ENCODE measurements at regions not wholly inside any gene's neighbourhood (a gene's known extent, or its start where the extent isn't known, plus 50 kb on each side); places are given as distances from the start of the nearest gene placed in this dataset.

DNA sequence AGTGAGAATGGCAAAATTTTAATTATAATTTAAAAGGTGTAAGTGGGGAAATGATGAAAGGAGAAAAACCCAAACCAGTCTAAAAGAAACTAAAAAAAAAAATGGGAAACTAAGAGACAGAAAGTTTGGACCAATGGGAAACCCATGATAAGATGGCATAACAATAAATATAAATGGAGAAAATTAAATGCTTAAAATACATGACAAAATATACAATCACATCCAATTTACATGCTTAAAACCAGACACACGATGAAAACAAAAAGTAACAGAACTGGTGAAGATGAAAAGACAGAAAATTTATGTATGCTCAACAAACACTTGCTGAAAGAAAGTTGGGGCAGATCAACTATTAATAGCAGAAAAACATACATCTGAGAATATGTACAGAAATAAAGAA lies 1471.1 kb downstream of the TBC1D22A start:
- DNase-seq (ENCODE audit: low read depth), result no peak

DNA sequence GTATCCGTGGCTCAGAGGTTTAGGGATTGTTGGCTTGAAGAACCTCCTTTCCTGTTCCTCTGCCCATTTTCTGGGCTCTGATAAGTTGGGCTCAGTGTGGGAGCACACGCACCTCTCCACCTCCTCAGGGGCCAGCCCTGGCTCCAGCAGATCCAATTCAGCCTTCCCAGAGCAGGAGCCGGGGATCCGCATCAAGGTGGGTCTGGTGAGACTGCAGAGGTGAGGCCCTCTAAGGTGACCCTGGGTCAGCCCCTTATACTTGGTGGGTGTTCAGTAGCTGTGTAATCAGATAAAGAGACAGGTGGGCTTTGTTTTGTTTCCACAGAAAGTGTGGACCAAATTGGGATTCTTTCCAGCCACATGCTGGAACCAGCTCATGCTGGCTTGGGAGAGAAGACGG lies 1466.0 kb downstream of the TBC1D22A start:
- DNase-seq (ENCODE audit: low read depth), result no peak

DNA sequence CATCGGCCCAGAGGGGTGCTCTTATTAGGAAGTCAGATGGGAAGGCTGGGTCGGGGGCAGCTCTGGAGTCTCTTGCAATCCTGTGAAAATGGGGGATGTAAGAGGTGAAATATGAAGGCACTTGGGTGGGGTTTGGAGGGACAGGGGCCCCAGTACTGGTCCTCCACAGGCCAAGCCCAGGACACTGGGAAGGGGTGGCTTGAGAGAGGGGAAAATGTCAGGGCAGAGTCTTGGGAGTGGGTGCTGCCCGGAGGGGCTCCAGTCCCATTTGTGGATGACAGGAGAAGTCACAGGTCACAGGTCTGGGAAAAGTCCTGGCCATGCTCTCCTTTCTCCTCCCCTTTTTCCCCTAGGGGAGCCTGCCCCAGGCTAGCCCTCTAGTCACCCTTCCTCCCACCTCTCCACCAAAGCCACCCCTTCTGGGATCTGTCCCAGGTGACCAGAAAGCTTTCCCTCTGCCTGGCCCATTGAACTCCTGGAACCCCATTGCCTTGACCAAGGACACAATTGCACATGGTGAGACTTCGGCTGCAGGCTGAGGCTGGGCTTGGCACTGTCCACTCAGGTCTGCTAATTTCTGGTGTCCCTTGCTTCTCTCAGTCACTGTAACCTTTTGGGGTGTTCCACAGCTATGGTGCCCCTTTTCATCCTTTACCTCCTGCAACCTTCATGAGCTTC lies 1465.0 kb downstream of the TBC1D22A start:
- no peak for DNase-seq (ENCODE audit: low read depth)

DNA sequence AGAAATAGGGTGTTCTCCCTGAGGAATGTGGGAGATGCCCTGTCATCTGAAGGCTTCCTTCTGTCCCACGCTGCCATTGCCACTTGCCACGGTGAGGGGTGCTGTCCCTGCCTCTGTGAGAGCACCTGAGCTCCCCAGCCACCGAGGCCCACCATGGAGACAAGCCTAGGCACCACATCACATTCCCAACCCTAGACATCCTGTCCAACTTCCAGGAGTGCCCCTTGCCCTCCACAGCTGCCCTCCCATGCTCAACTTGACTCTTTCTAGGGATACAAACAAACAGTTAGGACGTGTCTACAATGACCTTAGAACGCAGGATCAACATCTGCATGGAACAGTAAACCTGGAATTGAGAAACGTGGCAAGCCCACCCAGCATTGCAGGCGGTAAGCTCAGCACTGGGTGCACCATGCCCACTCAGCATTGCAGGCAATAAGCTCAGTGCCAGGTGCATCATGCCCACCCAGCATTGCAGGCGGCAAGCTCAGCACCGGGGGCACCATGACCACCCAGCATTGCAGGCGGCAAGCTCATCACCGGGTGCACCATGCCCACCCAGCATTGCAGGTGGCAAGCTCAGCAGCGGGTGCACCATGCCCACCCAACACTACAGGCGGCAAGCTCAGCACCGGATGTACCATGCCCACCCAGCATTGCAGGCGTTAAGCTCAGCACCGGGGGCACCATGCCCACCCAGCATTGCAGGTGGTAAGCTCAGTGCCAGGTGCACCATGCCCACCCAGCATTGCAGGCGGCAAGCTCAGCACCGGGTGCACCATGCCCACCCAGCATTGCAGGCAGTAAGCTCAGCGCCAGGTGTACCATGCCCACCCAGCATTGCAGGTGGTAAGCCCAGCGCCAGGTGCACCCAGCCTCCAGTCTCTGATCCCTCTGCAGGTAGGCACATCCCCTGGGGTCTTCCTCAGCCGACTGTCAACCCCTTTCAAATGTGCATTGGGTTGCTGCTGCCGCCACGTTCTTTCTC lies 1463.9 kb downstream of the TBC1D22A start:
- no peak for DNase-seq (ENCODE audit: low read depth)

DNA sequence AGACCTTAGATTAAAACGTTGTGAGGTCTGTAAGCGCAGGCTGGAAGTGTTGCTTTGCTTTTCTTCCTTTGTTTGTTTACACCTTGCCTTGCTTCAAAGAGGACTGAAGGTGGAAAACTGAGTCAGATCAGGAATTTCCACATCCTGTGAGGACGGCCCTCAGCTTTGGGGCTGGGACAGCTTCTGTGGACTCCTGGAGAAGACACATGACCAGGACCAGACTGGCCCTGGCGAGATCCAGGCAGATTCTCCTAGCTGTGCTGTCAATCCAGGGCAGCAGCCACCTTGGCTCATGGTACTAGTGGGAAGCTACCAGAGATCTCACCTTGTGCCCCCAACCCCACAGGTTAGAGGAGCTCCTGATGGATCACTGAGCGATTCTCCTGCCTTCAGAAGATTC lies 1461.9 kb downstream of the TBC1D22A start:
- no peak for DNase-seq (ENCODE audit: low read depth)

DNA sequence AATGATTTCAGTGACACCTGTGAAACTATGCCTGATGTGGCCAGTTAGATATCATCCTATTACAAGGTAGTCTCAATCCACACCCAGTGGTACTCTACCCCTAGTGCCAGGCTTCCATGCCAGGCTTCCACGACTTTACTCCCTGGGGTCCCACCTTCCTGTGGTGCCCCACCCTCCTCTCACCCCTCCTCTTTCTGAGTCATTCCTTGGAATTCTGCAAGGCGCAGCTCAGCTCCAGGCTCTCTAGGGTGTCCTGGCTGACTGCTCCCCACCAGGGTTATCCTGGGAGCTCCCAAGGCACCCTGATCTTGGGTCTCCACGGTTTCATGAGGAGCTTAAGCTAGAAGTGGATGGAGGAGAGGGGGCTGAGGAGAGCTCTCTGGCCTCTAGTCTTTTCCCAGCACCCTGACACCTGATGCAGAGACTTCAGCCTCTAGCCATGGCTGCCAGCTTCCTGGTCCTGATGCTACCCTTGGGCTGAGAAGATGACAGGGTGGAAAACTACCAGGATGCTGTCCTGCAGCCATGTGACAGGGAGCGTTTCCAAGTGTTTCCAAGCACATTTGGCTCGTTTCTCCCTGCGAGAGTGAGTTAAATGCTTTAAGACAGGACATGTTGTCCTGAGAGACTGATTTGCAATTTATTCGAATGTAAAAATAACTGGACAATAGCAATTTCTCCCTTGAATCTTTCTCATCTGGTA lies 1461.2 kb downstream of the TBC1D22A start:
- DNase-seq (ENCODE audit: low read depth), result no peak

DNA sequence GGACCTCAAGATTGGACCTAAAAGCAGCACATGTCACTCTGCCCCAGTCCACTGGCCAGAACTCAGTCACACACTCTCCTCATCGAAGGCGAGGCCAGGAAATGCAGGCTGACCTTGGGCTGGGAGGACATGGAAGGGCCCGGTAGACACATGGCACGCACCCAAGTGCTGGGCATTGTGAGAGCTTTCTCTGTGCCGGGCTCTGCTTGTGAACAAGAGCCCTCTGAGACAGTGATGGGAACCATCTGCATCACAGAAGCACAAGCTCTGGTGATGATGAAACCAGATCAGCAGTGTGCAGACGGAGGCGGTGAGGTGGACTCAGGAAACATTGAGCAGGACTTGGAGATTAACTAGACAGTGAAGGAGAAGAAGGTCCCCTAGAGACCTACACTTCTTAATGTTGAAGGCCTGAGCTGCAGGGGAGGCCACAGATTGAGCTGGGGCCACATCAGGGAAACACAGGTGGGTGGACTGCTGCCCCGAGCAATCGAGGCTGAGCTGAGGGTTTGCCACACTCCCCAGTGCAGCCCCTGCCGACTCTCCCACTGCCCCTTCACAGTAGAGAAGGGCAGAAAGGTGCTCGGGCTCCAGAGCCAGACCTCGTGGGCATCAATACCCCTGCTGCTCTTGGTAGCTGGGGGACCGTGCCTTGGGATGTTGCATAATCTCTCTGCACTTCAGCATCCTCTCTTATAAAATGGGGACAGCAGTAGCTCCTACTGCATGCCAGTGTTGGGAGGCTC lies 1460.5 kb downstream of the TBC1D22A start:
- DNase-seq (ENCODE audit: low read depth), result no peak

DNA sequence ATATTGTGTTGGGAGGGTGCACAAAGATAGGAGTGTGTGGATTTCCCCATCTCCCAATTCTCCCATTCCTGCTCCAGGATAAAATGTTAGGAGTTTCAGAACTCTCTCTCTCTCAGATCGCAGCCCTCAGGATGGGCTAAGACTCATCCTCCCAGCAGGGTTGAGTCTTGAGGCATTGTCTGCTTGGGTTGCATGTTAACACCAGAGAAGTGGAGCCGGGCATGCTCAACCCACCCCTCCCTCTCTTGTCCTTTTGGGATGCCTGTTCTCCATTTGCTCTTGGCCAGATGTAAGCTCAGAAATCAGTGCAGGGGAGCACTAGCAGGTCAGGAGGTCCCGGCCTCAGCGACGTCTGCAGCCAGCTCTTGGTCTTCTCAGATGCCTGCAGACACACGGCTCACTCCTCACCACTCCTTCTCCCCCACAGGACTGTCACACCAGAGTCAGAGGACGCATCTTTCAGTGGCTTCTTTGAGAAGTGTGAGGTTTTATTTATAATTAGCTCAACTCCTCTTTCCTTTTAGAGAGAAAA lies 1456.5 kb downstream of the TBC1D22A start:
- no peak for DNase-seq (ENCODE audit: low read depth)

DNA sequence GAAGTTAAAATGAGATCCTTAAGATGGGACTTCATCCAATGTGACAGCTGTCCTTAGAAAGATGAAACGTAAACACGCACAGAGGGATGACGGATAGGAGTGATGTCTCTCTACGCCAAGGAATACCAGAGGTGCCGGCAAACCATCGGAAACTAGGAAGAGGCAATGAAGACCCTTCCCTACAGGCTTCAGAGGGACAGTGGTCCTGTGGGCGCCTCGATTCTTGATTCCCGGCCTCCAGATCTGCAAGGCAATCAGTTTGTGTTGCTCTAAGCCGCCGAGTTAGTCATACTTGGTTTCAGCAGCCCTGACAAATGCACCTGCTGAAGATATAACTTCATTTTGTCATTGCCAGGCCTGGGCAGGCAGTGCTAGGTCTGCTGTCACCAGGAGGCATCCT lies 1455.1 kb downstream of the TBC1D22A start:
- no peak for DNase-seq (ENCODE audit: low read depth)

DNA sequence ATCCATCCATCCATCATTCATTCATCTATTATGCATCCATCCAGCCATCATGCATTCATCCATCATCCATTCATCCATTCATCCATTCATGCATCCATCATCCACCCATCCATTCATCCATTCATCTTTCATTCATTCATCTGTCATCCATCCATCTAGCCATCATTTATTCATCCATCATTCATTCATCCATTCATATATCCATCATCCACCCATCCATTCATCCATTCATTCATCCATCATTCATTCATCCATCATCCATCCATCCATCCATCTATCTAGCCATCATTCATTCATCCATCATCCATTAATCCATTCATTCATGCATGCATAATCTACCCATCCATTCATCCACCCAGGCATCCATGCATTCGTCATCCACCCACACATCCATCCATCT lies 1450.3 kb downstream of the TBC1D22A start:
- no peak for DNase-seq (ENCODE audit: low read depth)

DNA sequence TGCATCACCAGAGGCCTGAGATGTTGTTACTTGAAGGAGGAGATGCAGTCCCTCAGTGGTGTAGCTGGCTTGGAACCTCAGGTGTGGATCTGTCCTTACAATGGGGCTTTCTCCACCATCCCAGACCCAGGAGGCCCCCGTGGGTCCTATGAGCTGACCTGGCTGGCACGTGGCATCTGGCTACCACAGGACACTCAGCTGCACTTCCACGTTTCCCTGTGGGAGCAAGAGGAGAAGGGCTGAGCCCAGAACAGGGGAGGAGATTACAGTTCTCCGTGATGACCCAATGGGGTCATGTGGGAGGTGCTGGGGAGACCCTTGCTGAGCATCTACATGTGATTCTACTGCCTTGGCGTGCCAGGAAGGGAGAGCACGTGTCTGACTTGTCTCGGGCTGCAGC lies 1448.4 kb downstream of the TBC1D22A start:
- DNase-seq (ENCODE audit: low read depth), result no peak

DNA sequence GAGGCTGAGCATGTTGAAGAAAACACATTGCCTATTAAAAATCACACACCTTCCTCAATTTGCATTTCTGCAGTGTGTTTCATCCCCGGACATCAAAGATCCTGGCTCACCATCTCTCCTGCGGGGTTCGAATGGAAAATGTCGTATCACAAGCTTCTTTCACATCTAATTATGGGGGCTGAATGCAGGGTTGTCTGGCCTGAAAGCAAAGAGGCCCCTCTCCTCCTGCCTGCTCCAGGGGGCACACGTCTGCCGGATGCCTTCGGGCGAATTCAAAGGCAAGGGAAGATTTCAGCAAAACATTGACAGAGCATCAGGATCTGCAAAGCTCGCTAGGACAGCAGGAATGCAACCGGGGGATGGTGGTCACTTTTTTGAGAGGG lies 1447.7 kb downstream of the TBC1D22A start:
- DNase-seq (ENCODE audit: low read depth), result no peak

DNA sequence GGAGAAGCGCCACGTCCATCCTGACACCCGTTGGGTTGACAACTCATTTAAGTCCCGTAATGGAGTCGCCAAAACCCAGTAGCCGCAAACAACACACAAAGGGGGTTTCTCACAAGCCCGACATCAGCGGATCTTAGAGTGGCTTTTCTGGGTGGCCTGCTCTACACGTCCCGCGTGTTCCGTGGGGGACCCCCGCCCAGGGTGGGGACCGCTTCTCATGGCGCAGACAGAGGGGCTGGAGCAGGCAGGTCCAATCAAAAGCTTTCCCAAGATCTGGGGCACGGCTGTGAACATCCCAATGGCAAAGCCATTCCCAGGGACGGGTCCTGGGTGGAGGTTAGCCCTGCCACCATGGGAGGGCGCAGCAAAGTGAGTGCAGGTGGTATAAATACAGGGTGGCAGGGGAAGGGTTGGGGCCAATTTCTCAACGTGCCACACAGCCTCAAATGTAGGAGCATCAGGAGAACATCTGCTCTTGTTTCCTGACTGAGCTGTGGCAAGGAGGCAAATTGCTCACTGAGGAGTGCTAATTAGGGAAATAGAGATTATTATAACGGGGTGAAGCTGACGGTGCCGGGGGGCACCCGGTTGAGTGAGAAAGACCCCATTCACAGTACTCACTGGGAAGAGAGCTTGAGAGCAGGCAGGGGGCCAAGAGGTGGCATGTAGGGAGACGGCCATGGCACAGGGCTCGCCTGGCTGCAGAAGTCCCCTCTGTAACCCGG lies 1447.2 kb downstream of the TBC1D22A start:
- DNase-seq (ENCODE audit: low read depth), result no peak

DNA sequence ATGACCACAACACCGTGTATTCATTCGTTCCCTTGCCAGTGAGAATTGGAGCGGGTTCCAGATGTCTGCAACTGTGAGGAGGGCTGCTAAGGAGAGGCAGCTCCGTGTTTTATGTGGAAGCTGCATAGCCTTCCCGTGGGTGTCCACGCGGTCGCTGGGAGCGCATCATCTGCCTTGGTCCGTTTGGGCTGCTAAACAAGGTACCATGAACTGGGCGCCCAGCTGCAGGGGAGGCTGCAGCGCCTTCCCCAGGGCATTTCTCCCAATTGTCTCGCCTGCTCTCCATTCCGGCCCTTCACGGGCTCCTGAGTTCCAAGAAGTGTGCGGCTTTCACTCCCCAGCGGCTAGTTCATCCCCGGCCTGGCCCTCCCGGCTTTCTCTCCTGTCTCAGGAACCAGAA lies 1446.4 kb downstream of the TBC1D22A start:
- DNase-seq (ENCODE audit: low read depth), result no peak

DNA sequence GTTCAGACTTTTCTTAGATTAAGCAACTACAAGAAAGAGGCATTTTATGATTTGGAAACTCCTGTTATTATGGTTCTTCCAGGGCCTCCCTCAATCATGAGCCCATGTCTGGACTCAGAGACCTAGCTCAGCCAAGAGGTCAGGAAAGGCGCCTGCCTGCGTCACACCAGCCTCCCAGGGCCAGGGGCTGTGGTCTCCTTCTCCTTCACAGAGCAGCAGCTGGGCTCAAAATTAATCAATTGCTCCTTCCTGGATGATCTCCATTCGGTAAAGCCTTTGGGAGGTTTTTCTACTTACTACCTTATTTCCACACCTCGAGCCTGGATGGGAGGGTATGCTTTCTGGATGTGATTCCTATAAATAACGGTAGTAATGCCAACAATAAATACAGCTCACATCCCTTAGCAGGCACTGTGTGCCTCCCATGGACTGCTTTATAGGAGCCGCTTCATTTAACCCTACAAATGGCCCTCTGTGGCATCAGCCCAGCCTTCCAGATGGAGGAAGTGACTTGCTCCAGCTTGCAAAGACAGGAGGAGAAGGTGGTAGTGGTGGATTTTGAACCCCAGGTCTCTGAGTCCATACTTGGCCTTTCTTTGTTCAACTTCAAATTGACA lies 1445.6 kb downstream of the TBC1D22A start:
- DNase-seq (ENCODE audit: low read depth), result no peak

DNA sequence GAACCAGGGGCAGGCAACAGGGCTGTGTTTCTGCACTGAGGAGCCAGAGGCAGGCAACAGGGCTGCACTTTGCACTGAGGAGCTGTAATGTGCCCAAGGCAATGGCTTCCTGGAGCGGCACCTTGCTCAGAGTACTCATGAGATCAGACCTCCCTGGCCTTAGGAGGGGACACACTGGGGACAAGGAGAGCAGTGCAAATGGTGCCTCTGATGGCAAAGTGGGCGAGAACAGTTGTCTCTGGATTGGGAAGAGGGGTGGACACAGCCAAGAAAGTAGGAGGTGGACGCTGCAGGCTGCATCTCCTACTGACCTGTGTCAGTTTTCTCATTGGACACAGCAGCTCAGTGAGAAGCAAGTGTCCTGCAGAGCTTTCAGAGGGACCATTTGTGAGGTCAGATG lies 1443.3 kb downstream of the TBC1D22A start:
- no peak for DNase-seq (ENCODE audit: low read depth)

DNA sequence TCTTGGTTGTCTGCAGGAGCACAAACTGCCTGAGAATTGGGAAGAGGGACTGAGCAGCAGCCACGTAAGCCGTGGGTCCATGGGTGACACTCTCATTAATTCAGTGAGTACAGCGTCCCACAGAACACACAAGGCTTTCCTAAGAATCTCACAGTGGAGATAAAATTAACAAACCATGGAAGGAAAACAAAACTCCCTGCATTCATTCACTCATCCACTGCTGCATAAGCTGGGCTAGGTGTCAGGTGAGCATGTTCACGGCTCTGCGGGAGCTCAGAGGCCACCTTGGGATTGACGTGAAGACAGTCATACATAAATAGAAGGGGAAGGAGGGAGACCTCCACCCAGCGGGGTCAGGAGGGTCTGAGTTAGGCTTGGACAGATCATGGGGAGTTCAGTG lies 1442.7 kb downstream of the TBC1D22A start:
- no peak for DNase-seq (ENCODE audit: low read depth)

DNA sequence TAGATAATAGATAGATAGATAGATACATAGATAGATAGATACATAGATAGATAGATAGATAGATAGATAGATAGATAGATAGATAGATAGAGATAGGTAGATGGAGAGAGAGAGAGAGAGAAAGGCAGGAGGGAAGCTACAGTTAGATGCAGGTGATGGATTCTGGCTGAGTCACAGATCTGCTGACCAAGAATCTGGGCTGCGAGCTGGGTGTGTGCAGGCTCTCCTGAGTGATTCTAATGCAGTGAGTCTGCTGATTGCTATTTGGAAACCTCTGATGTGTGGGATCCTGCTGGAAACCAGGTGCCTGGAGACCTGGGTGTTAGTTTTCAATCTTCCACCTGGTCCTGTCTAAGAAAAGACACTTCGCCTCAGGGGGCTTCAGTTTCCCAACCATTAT lies 1441.8 kb downstream of the TBC1D22A start:
- no peak for DNase-seq (ENCODE audit: low read depth)

DNA sequence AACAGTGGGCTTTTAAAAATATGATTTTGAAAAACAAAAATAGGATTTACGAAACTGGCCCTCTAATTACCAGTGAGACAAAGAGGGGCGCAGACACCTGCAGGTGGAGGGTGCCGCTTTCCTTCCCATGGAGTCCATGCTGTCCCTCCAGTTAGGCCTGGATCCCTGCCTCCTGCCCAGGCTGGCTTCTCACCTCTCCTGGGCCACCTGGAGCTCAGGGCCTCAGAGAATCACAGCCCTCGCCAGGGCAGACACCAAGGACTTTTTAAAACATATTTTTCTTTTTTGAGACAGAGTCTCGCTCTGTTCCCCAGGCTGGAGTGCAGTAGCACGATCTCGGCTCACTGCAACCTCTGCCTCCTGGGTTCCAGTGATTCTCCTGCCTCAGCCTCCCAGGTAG lies 1437.2 kb downstream of the TBC1D22A start:
- no peak for DNase-seq (ENCODE audit: low read depth)

Measured in non-pigmented ciliary epithelial cell (primary cell).